ENCODE measurements at regions not wholly inside any gene's neighbourhood (a gene's known extent, or its start where the extent isn't known, plus 50 kb on each side); places are given as distances from the start of the nearest gene placed in this dataset.
A peak's percentile ranks its signal among the peaks of the same experiment; 100 is the strongest.

DNA sequence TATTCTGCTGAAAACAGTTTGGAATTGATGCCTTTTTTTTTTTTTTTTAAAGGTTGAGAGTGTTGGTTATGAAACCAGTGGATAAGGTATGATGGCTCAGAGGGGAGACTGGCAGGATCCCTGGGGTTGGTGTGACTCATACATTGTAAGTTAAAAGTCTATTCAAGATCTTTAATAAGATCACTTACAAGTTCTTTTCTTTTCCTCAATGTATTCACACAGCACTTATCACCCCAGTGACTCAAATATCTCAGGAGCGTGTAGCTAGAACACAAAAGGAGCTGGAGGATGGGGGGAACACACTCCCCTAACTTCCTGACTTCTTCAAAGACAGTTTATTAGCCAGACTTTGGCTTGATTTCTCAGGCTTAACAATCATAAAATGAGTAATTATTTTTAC lies 285.3 kb downstream of the SV2B start:
- Mint-ChIP-seq H3K27ac (ENCODE audit: unreplicated experiment) (no peak overlapping the region), H3K27me3 (ENCODE audit: unreplicated experiment) (no peaks in the 10 kb centered on the region), H3K9me3 (ENCODE audit: low read depth, unreplicated experiment) (peaks cover 6% of the 10 kb centered on the region), H3K4me1 (ENCODE audit: low read depth, unreplicated experiment) (peaks cover 16% of the 10 kb centered on the region), H3K36me3 (ENCODE audit: insufficient read depth, unreplicated experiment) (no peaks in the 10 kb centered on the region), H3K4me3 (ENCODE audit: low read depth, unreplicated experiment) (no peak overlapping the region)
- peak; percentile 24 for DNase-seq
- TF ChIP-seq, protein P1, sequence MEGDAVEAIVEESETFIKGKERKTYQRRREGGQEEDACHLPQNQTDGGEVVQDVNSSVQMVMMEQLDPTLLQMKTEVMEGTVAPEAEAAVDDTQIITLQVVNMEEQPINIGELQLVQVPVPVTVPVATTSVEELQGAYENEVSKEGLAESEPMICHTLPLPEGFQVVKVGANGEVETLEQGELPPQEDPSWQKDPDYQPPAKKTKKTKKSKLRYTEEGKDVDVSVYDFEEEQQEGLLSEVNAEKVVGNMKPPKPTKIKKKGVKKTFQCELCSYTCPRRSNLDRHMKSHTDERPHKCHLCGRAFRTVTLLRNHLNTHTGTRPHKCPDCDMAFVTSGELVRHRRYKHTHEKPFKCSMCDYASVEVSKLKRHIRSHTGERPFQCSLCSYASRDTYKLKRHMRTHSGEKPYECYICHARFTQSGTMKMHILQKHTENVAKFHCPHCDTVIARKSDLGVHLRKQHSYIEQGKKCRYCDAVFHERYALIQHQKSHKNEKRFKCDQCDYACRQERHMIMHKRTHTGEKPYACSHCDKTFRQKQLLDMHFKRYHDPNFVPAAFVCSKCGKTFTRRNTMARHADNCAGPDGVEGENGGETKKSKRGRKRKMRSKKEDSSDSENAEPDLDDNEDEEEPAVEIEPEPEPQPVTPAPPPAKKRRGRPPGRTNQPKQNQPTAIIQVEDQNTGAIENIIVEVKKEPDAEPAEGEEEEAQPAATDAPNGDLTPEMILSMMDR (IDR thresholded peaks at IDR 0.05; ENCODE audit: unreplicated experiment), result no peak
- no TSS peak for BruUV-seq (replicated peaks)
- intact Hi-C loops (cut with micrococcal nuclease; ENCODE audit: unreplicated experiment), result no loop called here
- CTCF ChIA-PET, result interaction anchor here (0.6 kb wide), 1 partner anchor 1980 kb away, joined by 13 read pairs; no protein-coding TSS in a partner anchor

DNA sequence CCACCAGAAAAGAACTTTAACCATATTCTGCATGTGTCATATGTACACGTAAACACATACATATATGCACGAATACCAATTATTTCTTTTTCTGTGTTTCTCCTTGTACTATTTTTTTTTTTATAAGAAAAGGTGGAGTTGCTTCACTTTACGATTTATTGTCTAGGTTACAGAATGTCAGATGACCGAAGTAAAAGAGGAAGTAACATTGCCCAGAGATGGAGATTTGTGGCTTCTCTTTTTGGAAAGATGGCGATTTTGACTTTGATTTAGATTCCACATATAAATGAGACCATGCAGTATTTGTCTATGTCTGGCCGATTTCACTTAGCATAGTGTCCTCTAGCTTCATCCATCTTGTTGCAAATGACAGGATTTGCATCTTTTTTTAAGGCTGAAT lies 293.1 kb downstream of the SV2B start:
- TF ChIP-seq, protein P1 (IDR thresholded peaks at IDR 0.05; ENCODE audit: unreplicated experiment), result no peak
- no peak overlapping the region for H3K27ac Mint-ChIP-seq (ENCODE audit: unreplicated experiment)
- no peaks in the 10 kb centered on the region for H3K36me3 Mint-ChIP-seq (ENCODE audit: insufficient read depth, unreplicated experiment)
- CTCF ChIA-PET, result no interaction called here
- no peak for DNase-seq
- H3K27me3 Mint-ChIP-seq (ENCODE audit: unreplicated experiment), result no peaks in the 10 kb centered on the region
- H3K9me3 Mint-ChIP-seq (ENCODE audit: low read depth, unreplicated experiment), result no peaks in the 10 kb centered on the region
- intact Hi-C loops (cut with micrococcal nuclease; ENCODE audit: unreplicated experiment), result no loop called here
- no peaks in the 10 kb centered on the region for H3K4me1 Mint-ChIP-seq (ENCODE audit: low read depth, unreplicated experiment)
- no TSS peak for BruUV-seq (replicated peaks)
- no peak overlapping the region for H3K4me3 Mint-ChIP-seq (ENCODE audit: low read depth, unreplicated experiment)

DNA sequence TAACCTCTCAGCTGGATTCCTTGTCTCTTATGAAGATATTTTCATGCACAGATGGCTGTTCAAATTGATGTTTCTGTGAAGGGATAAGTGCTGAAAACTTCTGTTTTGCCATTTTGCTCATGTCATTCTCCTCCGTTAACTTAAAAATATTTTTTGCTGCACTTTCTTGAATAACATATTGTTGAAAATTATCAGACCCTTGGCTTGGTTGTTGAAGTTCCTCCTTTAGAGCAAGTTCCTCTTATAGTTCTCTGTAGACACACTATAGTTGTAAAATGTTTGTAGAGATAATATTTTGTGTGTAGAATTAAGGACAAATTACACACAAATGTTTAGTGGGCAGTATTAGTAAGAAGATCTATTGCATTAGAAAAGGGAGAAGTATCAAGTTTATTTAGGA lies 300.4 kb downstream of the SV2B start:
- Mint-ChIP-seq H3K27me3 (ENCODE audit: unreplicated experiment) (no peaks in the 10 kb centered on the region), H3K36me3 (ENCODE audit: insufficient read depth, unreplicated experiment) (no peaks in the 10 kb centered on the region), H3K4me1 (ENCODE audit: low read depth, unreplicated experiment) (no peaks in the 10 kb centered on the region), H3K27ac (ENCODE audit: unreplicated experiment) (no peak overlapping the region), H3K4me3 (ENCODE audit: low read depth, unreplicated experiment) (no peak overlapping the region), H3K9me3 (ENCODE audit: low read depth, unreplicated experiment) (peaks cover 3% of the 10 kb centered on the region)
- CTCF ChIA-PET, result no interaction called here
- TF ChIP-seq, protein P1 (IDR thresholded peaks at IDR 0.05; ENCODE audit: unreplicated experiment), result no peak
- BruUV-seq (replicated peaks), result no TSS peak
- intact Hi-C loops (cut with micrococcal nuclease; ENCODE audit: unreplicated experiment), result no loop called here
- no peak for DNase-seq

DNA sequence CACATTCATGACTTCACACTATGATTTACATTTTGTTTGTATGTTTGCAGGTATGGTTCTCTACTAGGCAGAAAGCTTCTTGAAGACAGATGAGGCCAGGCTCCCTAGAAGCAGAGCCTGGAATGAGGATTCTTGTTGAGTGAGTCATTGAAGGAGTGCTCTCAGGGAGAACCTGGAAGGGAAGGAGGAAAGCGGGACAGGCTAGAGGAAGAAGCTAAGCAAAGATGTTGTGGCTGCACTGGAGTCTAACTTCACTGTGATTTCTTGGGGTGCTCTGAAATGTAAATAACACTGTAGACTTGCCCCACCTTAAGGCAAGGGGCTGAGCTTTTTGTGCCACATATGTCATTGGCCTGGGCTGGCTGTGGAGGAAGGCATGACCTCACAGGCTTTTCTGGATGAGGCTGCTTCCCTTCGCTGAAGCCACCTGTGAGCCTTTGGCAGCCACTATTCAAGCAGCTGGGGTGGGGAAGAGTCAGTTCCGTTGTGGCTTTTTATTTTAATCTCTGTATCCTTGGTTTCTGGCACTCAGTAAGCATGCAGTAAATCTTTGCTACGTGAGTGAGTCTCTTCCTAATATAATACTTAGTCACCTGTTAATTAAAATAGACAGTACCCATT lies 307.3 kb downstream of the SV2B start:
- BruUV-seq (replicated peaks), result no TSS peak
- peaks cover 24% of the 10 kb centered on the region for H3K4me1 Mint-ChIP-seq (ENCODE audit: low read depth, unreplicated experiment)
- DNase-seq, result peak; percentile 48
- H3K27me3 Mint-ChIP-seq (ENCODE audit: unreplicated experiment), result no peaks in the 10 kb centered on the region
- no peaks in the 10 kb centered on the region for H3K36me3 Mint-ChIP-seq (ENCODE audit: insufficient read depth, unreplicated experiment)
- H3K27ac Mint-ChIP-seq (ENCODE audit: unreplicated experiment), result peak overlapping the region; percentile 61
- H3K4me3 Mint-ChIP-seq (ENCODE audit: low read depth, unreplicated experiment), result peak overlapping the region; percentile 13
- intact Hi-C loops (cut with micrococcal nuclease; ENCODE audit: unreplicated experiment), result loop anchor here (5.0 kb wide), 1 partner anchor 115 kb away; no protein-coding TSS in a partner anchor
- CTCF ChIA-PET, result interaction anchor here (0.5 to 1.5 kb wide), 2 partner anchors 533 to 534 kb away, joined by 3 to 4 read pairs; no protein-coding TSS in a partner anchor
- H3K9me3 Mint-ChIP-seq (ENCODE audit: low read depth, unreplicated experiment), result no peaks in the 10 kb centered on the region
- TF ChIP-seq, protein P1 (IDR thresholded peaks at IDR 0.05; ENCODE audit: unreplicated experiment), result no peak

All from Calu3 (cell line).